H9 (cell line): ENCODE measurements at regions not wholly inside any gene's neighbourhood (a gene's known extent, or its start where the extent isn't known, plus 50 kb on each side); places are given as distances from the start of the nearest gene placed in this dataset.

Experiments used
- DNase-seq: peaks from one replicate; pipeline ENCODE4 v3.0.0-alpha.2; 2017
- H2AFZ ChIP-seq: one replicate; pipeline ENCODE4 v1.6.1; 2013; ENCODE audit warnings: mild to moderate bottlenecking, low read length, control low read depth, moderate library complexity
- H2AK5ac ChIP-seq: 2 replicates; pipeline ENCODE4 v1.6.1; 2013; ENCODE audit warnings: low read length, control low read depth, mixed read lengths; ENCODE audit not compliant: insufficient read length
- H2BK120ac ChIP-seq: one replicate; pipeline ENCODE4 v1.6.1; 2013; ENCODE audit warnings: low read depth, mild to moderate bottlenecking, low read length, control low read depth, inconsistent platforms; ENCODE audit not compliant: poor library complexity, severe bottlenecking
- H2BK12ac ChIP-seq: 2 replicates; pipeline ENCODE4 v1.6.1; 2013; ENCODE audit warnings: low read length, control low read depth, mixed read lengths, low read depth; ENCODE audit not compliant: insufficient read length
- H2BK15ac ChIP-seq: 2 replicates; pipeline ENCODE4 v1.6.1; 2013; ENCODE audit warnings: low read depth, low read length, control low read depth
- H2BK20ac ChIP-seq: one replicate; pipeline ENCODE4 v1.6.1; 2013; ENCODE audit warnings: low read depth, mild to moderate bottlenecking, low read length, control low read depth, inconsistent platforms; ENCODE audit not compliant: poor library complexity, severe bottlenecking
- H2BK5ac ChIP-seq: 2 replicates; pipeline ENCODE4 v1.6.1; 2013; ENCODE audit warnings: low read length, control low read depth, mixed read lengths; ENCODE audit not compliant: insufficient read length
- H3K14ac ChIP-seq: 2 replicates; pipeline ENCODE4 v1.6.1; 2013; ENCODE audit warnings: low read length, control low read depth; ENCODE audit not compliant: insufficient read depth
- H3K18ac ChIP-seq: 2 replicates; pipeline ENCODE4 v1.6.1; 2013; ENCODE audit warnings: low read depth, mild to moderate bottlenecking, mixed read lengths, low read length, control low read depth; ENCODE audit not compliant: insufficient read length
- H3K23ac ChIP-seq: 2 replicates; pipeline ENCODE4 v1.6.1; 2013; ENCODE audit warnings: low read length, control low read depth, mixed read lengths, low read depth; ENCODE audit not compliant: insufficient read length
- H3K23me2 ChIP-seq: 2 replicates; pipeline ENCODE4 v1.6.1; 2013; ENCODE audit warnings: low read depth, mild to moderate bottlenecking, mixed read lengths, low read length, control low read depth; ENCODE audit not compliant: insufficient read length, poor library complexity, severe bottlenecking
- H3K27ac ChIP-seq: 2 replicates; pipeline ENCODE4 v1.5.1; 2013; ENCODE audit warnings: low read length, control low read depth, mixed read lengths, low read depth; ENCODE audit not compliant: insufficient read length
- H3K27me3 ChIP-seq: 2 replicates; pipeline ENCODE4 v1.6.1; 2013; ENCODE audit warnings: low read length, control low read depth, inconsistent platforms; ENCODE audit not compliant: insufficient read depth
- H3K4ac ChIP-seq: 2 replicates; pipeline ENCODE4 v1.6.1; 2013; ENCODE audit warnings: low read depth, mild to moderate bottlenecking, control low read depth, inconsistent platforms, low read length, moderate library complexity
- H3K4me1 ChIP-seq: 2 replicates; pipeline ENCODE4 v1.6.1; 2013; ENCODE audit warnings: low read length, control low read depth, inconsistent platforms; ENCODE audit not compliant: insufficient read depth
- H3K4me2 ChIP-seq: 2 replicates; pipeline ENCODE4 v1.6.1; 2013; ENCODE audit warnings: low read length, control low read depth, mixed read lengths; ENCODE audit not compliant: insufficient read length, insufficient read depth
- H3K56ac ChIP-seq: 2 replicates; pipeline ENCODE4 v1.6.1; 2013; ENCODE audit warnings: low read depth, mild to moderate bottlenecking, mixed read lengths, low read length, control low read depth; ENCODE audit not compliant: insufficient read length
- H3K79me1 ChIP-seq: 2 replicates; pipeline ENCODE4 v1.6.1; 2013; ENCODE audit warnings: low read depth, mild to moderate bottlenecking, moderate library complexity, low read length, control low read depth, inconsistent platforms; ENCODE audit not compliant: insufficient read depth, poor library complexity, severe bottlenecking
- H3K79me2 ChIP-seq: 2 replicates; pipeline ENCODE4 v1.6.1; 2013; ENCODE audit warnings: low read length, control low read depth, inconsistent platforms; ENCODE audit not compliant: insufficient read depth
- H3K9ac ChIP-seq: 2 replicates; pipeline ENCODE4 v1.6.1; 2013; ENCODE audit warnings: low read length, control low read depth, mixed read lengths; ENCODE audit not compliant: insufficient read length; ENCODE audit errors: extremely low read depth
- H3K9me3 ChIP-seq: one replicate; pipeline ENCODE4 v1.6.1; 2013; ENCODE audit warnings: low read depth, low read length, inconsistent platforms; ENCODE audit not compliant: control insufficient read depth
- H3T11ph ChIP-seq: one replicate; pipeline ENCODE4 v1.6.1; 2013; ENCODE audit warnings: mild to moderate bottlenecking, low read length, control low read depth, inconsistent platforms
- H4K20me1 ChIP-seq: one replicate; pipeline ENCODE4 v1.6.1; 2013; ENCODE audit not compliant: control insufficient read depth, insufficient read length, insufficient read depth
- H4K5ac ChIP-seq: 2 replicates; pipeline ENCODE4 v1.6.1; 2013; ENCODE audit warnings: low read depth, mild to moderate bottlenecking, mixed read lengths, low read length, control low read depth; ENCODE audit not compliant: insufficient read length
- H4K8ac ChIP-seq: replicated peaks from 2 replicates; pipeline ENCODE4 v1.6.1; 2013; ENCODE audit warnings: low read length, control low read depth, mixed read lengths, low read depth; ENCODE audit not compliant: insufficient read length
- H4K91ac ChIP-seq: 2 replicates; pipeline ENCODE4 v1.6.1; 2013; ENCODE audit warnings: low read depth, mild to moderate bottlenecking, moderate library complexity, mixed read lengths, low read length, control low read depth; ENCODE audit not compliant: insufficient read length
- H3K27ac Mint-ChIP-seq, 3 experiments: 2 replicates in 2 of 3; 3 replicates in 1 of 3; pipeline ENCODE4 v1.8.0; 2020 to 2021; ENCODE audit warnings: mixed read lengths in 3 of 3, mild to moderate bottlenecking in 1 of 3, moderate library complexity in 1 of 3
- H3K27me3 Mint-ChIP-seq: 2 replicates; pipeline ENCODE4 v1.8.0; 2021; ENCODE audit warnings: low read depth, mild to moderate bottlenecking, moderate library complexity, mixed read lengths
- H3K36me3 Mint-ChIP-seq, 3 experiments: 2 replicates in 2 of 3; 3 replicates in 1 of 3; pipeline ENCODE4 v1.8.0; 2020 to 2021; ENCODE audit warnings: low read depth in 3 of 3, mixed read lengths in 3 of 3; ENCODE audit not compliant: insufficient read depth in 1 of 3
- H3K4me1 Mint-ChIP-seq, 2 experiments: 2 replicates each; pipeline ENCODE4 v1.8.0; 2020; ENCODE audit warnings: mixed read lengths in 2 of 2
- H3K4me3 Mint-ChIP-seq, 2 experiments: 2 replicates in 1 of 2; 3 replicates in 1 of 2; pipeline ENCODE4 v1.8.0; 2020 to 2021; ENCODE audit warnings: mild to moderate bottlenecking in 2 of 2, mixed read lengths in 2 of 2, moderate library complexity in 1 of 2
- H3K9me3 Mint-ChIP-seq, 2 experiments: 2 replicates in 1 of 2; 3 replicates in 1 of 2; pipeline ENCODE4 v1.8.0; 2020; ENCODE audit warnings: mild to moderate bottlenecking in 2 of 2, mixed read lengths in 2 of 2, moderate library complexity in 1 of 2
- WGBS: extraction: QIAGEN DNeasy Blood & Tissue Kit; methylation state at CpG from one replicate; pipeline ENCODE4 v1.1.7; 2013; ENCODE audit warnings: missing lambda C conversion rate, low lambda C conversion rate, mixed read lengths; ENCODE audit not compliant: insufficient read length; ENCODE audit errors: extremely low coverage; 5-methylcytosine and 5-hydroxymethylcytosine counted together
- TF ChIP-seq, protein P1 (sequence below): fragments of 200-600 bp; sonication (generic); conservative IDR thresholded peaks from 3 replicates; pipeline ENCODE4 v1.8.0; 2021; ENCODE audit warnings: antibody characterized with exemption, mild to moderate bottlenecking

DNA sequence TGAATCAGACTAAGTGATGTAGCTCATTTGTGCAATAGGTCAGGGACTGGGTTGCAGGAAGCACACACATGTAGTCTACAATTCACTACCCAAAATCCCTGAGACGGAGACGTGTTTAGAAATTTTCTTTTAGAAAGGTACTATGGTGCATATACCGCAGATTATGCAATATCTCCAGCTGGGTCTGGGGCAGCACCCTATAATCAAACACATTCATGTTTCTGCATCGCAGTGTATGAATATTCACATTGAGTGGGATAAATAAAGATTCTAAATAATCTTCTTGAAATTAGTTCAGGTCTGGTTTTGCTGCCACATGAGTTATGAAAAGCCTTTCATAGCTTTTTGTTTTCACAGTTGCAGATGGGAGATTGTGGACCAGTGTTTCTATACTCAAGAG, 395.7 kb upstream of the FANCL start:
- Mint-ChIP-seq H3K4me3 (no peak overlapping the region), H3K4me1 (peaks cover 37 to 44% of the 10 kb centered on the region in 2 experiments), H3K36me3 (no peaks in the 10 kb centered on the region), H3K27ac (no peak overlapping the region), H3K9me3 (no peaks in the 10 kb centered on the region), H3K27me3 (no peaks in the 10 kb centered on the region)
- Histone ChIP-seq H2BK120ac (no peak overlapping the region), H2BK15ac (no peak overlapping the region), H3K9me3 (no peaks in the 10 kb centered on the region), H3K23me2 (no peaks in the 10 kb centered on the region), H3T11ph (no peak overlapping the region), H2BK20ac (no peak overlapping the region), H3K56ac (no peak overlapping the region), H2BK5ac (no peak overlapping the region), H2AK5ac (no peak overlapping the region), H3K4me2 (no peak overlapping the region), H3K18ac (no peak overlapping the region), H3K9ac (no peak overlapping the region), H4K20me1 (no peaks in the 10 kb centered on the region), H3K27ac (no peak overlapping the region), H3K27me3 (no peaks in the 10 kb centered on the region), H3K4ac (no peak overlapping the region), H3K14ac (no peak overlapping the region), H3K79me2 (no peaks in the 10 kb centered on the region), H3K4me1 (peaks cover 6% of the 10 kb centered on the region), H3K79me1 (no peaks in the 10 kb centered on the region), H4K91ac (no peak overlapping the region), H2AFZ (no peak overlapping the region), H4K5ac (no peak overlapping the region), H2BK12ac (no peak overlapping the region), H4K8ac (no peak overlapping the region), H3K23ac (no peak overlapping the region)
- no CpG with 5 or more reads among the region's 4 CpGs for WGBS
- DNase-seq = no peak
- TF ChIP-seq, protein P1, sequence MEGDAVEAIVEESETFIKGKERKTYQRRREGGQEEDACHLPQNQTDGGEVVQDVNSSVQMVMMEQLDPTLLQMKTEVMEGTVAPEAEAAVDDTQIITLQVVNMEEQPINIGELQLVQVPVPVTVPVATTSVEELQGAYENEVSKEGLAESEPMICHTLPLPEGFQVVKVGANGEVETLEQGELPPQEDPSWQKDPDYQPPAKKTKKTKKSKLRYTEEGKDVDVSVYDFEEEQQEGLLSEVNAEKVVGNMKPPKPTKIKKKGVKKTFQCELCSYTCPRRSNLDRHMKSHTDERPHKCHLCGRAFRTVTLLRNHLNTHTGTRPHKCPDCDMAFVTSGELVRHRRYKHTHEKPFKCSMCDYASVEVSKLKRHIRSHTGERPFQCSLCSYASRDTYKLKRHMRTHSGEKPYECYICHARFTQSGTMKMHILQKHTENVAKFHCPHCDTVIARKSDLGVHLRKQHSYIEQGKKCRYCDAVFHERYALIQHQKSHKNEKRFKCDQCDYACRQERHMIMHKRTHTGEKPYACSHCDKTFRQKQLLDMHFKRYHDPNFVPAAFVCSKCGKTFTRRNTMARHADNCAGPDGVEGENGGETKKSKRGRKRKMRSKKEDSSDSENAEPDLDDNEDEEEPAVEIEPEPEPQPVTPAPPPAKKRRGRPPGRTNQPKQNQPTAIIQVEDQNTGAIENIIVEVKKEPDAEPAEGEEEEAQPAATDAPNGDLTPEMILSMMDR = no peak
